ENCODE measurements at regions not wholly inside any gene's neighbourhood (a gene's known extent, or its start where the extent isn't known, plus 50 kb on each side); places are given as distances from the start of the nearest gene placed in this dataset.

- TF ChIP-seq, protein P1, sequence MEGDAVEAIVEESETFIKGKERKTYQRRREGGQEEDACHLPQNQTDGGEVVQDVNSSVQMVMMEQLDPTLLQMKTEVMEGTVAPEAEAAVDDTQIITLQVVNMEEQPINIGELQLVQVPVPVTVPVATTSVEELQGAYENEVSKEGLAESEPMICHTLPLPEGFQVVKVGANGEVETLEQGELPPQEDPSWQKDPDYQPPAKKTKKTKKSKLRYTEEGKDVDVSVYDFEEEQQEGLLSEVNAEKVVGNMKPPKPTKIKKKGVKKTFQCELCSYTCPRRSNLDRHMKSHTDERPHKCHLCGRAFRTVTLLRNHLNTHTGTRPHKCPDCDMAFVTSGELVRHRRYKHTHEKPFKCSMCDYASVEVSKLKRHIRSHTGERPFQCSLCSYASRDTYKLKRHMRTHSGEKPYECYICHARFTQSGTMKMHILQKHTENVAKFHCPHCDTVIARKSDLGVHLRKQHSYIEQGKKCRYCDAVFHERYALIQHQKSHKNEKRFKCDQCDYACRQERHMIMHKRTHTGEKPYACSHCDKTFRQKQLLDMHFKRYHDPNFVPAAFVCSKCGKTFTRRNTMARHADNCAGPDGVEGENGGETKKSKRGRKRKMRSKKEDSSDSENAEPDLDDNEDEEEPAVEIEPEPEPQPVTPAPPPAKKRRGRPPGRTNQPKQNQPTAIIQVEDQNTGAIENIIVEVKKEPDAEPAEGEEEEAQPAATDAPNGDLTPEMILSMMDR (IDR thresholded peaks at IDR 0.05) = no peak
- no peak for TF ChIP-seq ZFX (IDR thresholded peaks at IDR 0.05; ENCODE audit: borderline replicate concordance)
- H3K27ac ChIP-seq = no peak overlapping the region
These were observed 234.1 kb upstream of the ANKRD55 start for GRCh38 chr5:56467176-56467717.

GRCh38 chr5:56466136-56466816 lies 233.1 kb upstream of the ANKRD55 start:
- no peak overlapping the region for H3K27ac ChIP-seq
- TF ChIP-seq, protein P1 (IDR thresholded peaks at IDR 0.05) = no peak
- no peak for TF ChIP-seq ZFX (IDR thresholded peaks at IDR 0.05; ENCODE audit: borderline replicate concordance)

DNA sequence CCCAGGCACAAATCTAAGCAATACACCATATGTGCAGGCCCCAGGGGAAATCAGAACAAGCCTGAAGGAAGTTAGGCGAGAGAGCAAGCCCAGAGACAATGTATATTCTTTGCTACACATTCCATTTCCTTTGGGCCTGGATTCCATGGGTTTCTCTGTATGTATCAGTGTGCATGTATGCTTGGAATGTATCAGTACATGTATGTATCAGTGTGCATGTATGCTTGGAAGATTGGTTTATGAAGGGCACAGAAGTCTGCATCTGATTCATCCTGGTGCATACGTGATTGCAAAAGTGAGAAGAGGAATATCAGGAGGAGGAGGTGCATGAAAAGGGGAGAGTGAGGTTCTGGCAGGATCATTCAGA lies 232.6 kb upstream of the ANKRD55 start:
- TF ChIP-seq, protein P1 (IDR thresholded peaks at IDR 0.05) = no peak
- TF ChIP-seq ZFX (IDR thresholded peaks at IDR 0.05; ENCODE audit: borderline replicate concordance) = no peak
- no peak overlapping the region for H3K27ac ChIP-seq

DNA sequence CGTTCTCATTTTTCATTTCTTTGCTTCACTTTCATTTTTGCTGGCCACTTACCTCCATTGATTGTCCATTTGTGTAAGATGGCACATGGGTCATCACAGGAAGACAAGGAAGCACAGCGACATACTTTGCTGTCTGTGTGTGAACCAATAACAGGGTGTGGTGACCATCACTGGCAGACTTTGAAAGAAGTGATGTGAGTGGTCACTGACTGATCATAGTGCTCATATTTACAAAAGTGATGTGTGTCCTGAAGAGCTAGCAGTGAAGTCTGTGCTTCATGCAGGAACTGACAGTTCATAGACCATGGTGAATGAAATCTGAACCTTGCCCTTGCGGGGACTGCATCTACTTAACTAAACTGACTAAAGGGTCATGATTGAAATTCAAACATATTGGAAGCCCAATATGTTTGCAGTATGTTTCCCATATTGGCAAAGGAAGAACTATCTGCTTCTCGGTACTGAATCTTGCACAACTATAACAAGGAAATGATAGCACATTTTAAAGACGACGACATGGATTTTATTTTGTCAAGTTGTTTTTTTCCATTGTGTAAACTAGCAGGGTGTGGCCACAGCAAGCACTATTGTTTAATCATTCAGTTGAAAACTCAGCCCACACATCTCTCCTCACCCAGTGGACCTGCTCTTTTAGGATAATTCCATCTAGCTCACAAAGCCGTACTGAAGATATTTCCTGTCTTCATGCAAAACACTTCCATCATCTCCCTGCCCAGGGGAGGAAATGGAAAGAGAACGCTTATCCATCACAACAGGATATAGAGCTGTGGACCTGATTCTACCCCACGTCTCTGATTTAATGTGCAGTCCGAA lies 232.0 kb upstream of the ANKRD55 start:
- no peak overlapping the region for H3K27ac ChIP-seq
- TF ChIP-seq, protein P1 (IDR thresholded peaks at IDR 0.05) = no peak
- no peak for TF ChIP-seq ZFX (IDR thresholded peaks at IDR 0.05; ENCODE audit: borderline replicate concordance)

GRCh38 chr5:56463944-56464571 lies 230.9 kb upstream of the ANKRD55 start:
- no peak overlapping the region for H3K27ac ChIP-seq
- TF ChIP-seq, protein P1 (IDR thresholded peaks at IDR 0.05) = no peak
- no peak for TF ChIP-seq ZFX (IDR thresholded peaks at IDR 0.05; ENCODE audit: borderline replicate concordance)

- TF ChIP-seq, protein P1 (IDR thresholded peaks at IDR 0.05) = no peak
- no peak for TF ChIP-seq ZFX (IDR thresholded peaks at IDR 0.05; ENCODE audit: borderline replicate concordance)
These were observed 228.5 kb upstream of the ANKRD55 start for GRCh38 chr5:56461584-56461983.

More at GRCh38 chr5:56461584-56461983, 228.5 kb upstream of the ANKRD55 start:
- H3K27ac ChIP-seq = peak overlapping the region; percentile 38
